ENCODE measurements at regions not wholly inside any gene's neighbourhood (a gene's known extent, or its start where the extent isn't known, plus 50 kb on each side); places are given as distances from the start of the nearest gene placed in this dataset.

DNA sequence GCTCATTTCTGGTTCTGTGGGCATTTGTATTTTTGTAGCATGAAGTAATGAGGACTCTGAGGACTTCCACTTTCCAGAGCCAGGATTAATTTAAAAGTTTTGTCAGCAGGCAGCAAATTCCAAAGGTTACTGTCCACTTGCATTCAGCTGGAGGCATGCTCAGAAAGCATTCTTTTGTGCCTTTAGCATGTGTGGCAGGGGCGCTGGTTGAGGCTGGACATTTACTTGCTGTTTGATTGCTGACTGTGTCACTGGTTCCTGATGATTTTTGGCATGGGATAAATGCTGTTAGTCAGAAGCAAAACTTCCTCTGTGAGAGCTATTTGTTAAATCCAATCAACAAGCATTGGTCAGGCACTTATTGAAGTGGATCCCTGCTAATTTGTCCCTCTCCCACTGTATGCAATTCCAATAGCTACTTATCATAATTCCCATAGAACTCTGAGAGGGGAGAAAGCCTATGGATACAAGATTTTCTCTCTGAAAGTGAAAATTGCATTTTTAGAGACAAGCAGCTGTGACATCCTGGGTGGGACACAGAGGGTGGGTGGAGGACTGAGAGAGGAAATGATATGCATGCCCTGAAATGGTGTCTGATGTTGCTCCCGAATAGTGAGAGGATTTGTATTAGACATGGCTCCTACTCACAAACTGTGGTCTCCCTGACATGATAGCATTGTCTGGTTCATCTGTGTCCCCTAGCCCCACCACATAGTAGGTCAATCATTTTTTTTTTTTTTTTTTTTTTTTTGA is 161.2 kb upstream of the WDR11 start:
- TF ChIP-seq, protein P1, sequence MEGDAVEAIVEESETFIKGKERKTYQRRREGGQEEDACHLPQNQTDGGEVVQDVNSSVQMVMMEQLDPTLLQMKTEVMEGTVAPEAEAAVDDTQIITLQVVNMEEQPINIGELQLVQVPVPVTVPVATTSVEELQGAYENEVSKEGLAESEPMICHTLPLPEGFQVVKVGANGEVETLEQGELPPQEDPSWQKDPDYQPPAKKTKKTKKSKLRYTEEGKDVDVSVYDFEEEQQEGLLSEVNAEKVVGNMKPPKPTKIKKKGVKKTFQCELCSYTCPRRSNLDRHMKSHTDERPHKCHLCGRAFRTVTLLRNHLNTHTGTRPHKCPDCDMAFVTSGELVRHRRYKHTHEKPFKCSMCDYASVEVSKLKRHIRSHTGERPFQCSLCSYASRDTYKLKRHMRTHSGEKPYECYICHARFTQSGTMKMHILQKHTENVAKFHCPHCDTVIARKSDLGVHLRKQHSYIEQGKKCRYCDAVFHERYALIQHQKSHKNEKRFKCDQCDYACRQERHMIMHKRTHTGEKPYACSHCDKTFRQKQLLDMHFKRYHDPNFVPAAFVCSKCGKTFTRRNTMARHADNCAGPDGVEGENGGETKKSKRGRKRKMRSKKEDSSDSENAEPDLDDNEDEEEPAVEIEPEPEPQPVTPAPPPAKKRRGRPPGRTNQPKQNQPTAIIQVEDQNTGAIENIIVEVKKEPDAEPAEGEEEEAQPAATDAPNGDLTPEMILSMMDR (IDR thresholded peaks at IDR 0.05; ENCODE audit: low read depth, low read length): no peak
- no peak for DNase-seq
- Histone ChIP-seq H3K4me3 (ENCODE audit: low read depth, low read length) (no peak overlapping the region), H3K36me3 (no peaks in the 10 kb centered on the region), H3K27ac (no peak overlapping the region), H3K27me3 (ENCODE audit: insufficient read depth, low read depth, severe bottlenecking) (no peaks in the 10 kb centered on the region), H3K9me3 (ENCODE audit: severe bottlenecking) (no peaks in the 10 kb centered on the region)

DNA sequence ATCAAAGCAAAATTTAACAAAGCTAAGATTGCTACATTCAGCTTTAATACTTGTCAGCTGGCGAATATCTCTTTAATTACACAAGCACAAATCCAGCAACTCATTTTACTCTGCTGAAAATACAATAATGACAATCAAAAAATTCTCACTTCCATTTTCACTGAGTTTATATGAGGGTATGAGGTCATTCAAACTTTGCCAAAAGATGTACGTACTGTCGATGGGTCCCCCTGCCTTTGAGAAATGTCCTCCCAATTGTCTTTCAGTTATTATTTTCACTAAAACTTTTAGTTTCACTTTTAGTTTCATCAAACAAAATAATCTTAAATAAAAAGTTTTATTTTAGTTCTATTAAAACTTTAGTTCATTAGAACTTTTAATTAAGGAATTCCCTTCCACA is 159.5 kb upstream of the WDR11 start:
- TF ChIP-seq, protein P1 (IDR thresholded peaks at IDR 0.05; ENCODE audit: low read depth, low read length): no peak
- H3K9me3 ChIP-seq (ENCODE audit: severe bottlenecking): no peaks in the 10 kb centered on the region
- no peak overlapping the region for H3K27ac ChIP-seq
- no peaks in the 10 kb centered on the region for H3K36me3 ChIP-seq
- no peak overlapping the region for H3K4me3 ChIP-seq (ENCODE audit: low read depth, low read length)
- no peak for DNase-seq
- H3K27me3 ChIP-seq (ENCODE audit: insufficient read depth, low read depth, severe bottlenecking): no peaks in the 10 kb centered on the region

DNA sequence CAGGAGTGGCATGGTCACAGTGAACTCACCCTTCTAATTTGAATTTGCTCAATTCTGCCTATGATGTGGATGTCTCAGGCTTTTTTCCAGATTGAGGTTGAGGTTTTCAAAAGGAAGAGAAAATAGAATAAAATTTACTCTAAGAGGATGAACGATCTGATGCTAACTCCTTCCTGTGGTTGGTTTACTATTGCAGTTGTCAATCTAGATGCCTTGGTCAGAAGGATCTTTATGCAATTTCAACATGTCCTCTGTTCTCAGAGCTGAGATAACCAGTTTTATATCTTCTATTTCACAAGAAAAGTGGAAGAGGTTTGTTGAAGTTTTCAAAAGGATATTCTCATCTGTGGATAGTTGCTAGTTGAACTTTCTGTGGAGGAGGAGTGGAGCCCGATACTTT is 150.7 kb upstream of the WDR11 start:
- TF ChIP-seq, protein P1 (IDR thresholded peaks at IDR 0.05; ENCODE audit: low read depth, low read length): no peak
- Histone ChIP-seq H3K27me3 (ENCODE audit: insufficient read depth, low read depth, severe bottlenecking) (no peaks in the 10 kb centered on the region), H3K9me3 (ENCODE audit: severe bottlenecking) (peaks cover 3% of the 10 kb centered on the region), H3K4me3 (ENCODE audit: low read depth, low read length) (no peak overlapping the region), H3K27ac (no peak overlapping the region), H3K36me3 (no peaks in the 10 kb centered on the region)
- DNase-seq: no peak

DNA sequence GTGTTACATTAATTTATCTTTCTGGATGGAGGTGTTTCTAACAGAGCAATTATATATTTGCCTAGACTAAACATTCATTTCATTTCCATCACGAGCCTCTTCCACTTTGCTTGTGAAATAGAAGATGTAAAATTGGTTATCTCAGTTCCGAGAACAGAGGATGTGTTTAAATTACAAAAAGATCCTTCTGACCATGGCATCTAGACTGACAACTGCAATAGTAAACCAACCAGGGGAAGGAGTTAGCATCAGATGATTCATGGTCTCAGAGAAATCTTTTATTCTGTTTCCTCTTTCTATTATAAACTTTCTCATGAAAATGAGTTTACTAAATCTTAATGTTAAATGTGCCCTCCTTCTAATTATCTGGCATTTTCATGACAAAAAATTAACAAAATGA is 149.8 kb upstream of the WDR11 start:
- H3K36me3 ChIP-seq: no peaks in the 10 kb centered on the region
- no peaks in the 10 kb centered on the region for H3K27me3 ChIP-seq (ENCODE audit: insufficient read depth, low read depth, severe bottlenecking)
- H3K4me3 ChIP-seq (ENCODE audit: low read depth, low read length): no peak overlapping the region
- no peak overlapping the region for H3K27ac ChIP-seq
- peaks cover 3% of the 10 kb centered on the region for H3K9me3 ChIP-seq (ENCODE audit: severe bottlenecking)
- TF ChIP-seq, protein P1 (IDR thresholded peaks at IDR 0.05; ENCODE audit: low read depth, low read length): no peak
- no peak for DNase-seq

DNA sequence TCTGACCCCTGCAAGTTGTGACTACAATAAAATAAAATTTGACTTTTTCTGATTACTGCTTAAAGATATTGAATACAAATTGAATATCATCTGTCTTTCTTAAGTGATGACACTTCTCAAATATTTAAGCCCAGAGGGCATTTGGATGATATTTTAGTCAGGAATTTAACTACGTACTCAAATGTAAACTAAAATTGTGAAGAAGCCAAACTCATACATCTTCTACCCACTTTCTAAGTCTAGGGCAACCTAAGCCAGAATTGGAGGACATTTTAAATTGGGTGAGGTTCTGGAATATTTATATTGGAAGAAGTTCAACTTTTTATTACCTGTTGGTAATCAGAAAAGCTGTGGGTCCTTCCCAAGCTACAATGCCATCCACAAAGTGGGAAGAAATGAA is 149.1 kb upstream of the WDR11 start:
- TF ChIP-seq, protein P1 (IDR thresholded peaks at IDR 0.05; ENCODE audit: low read depth, low read length): no peak
- no peaks in the 10 kb centered on the region for H3K27me3 ChIP-seq (ENCODE audit: insufficient read depth, low read depth, severe bottlenecking)
- no peaks in the 10 kb centered on the region for H3K36me3 ChIP-seq
- no peak for DNase-seq
- peaks cover 3% of the 10 kb centered on the region for H3K9me3 ChIP-seq (ENCODE audit: severe bottlenecking)
- no peak overlapping the region for H3K27ac ChIP-seq
- no peak overlapping the region for H3K4me3 ChIP-seq (ENCODE audit: low read depth, low read length)

DNA sequence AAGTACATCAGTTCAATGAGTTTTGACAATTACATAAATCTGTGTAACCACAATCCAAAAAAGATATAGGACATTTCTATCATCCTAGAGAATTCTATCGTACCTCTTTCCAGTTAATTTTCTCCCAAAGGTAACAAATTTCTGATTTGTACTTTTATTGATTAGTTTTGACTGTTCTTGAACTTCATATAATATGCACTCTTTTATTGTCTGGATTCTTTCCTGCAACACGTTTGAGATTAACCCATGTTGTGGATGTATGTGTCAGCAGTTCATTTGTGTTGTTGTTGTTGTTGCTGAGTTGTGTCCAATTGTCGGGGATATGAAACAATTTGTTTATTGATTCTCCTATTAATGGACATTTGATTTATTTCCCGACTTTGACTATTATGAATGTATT is 145.9 kb upstream of the WDR11 start:
- H3K4me3 ChIP-seq (ENCODE audit: low read depth, low read length): no peak overlapping the region
- H3K27ac ChIP-seq: no peak overlapping the region
- TF ChIP-seq, protein P1 (IDR thresholded peaks at IDR 0.05; ENCODE audit: low read depth, low read length): no peak
- H3K27me3 ChIP-seq (ENCODE audit: insufficient read depth, low read depth, severe bottlenecking): no peaks in the 10 kb centered on the region
- DNase-seq: no peak
- H3K9me3 ChIP-seq (ENCODE audit: severe bottlenecking): no peaks in the 10 kb centered on the region
- no peaks in the 10 kb centered on the region for H3K36me3 ChIP-seq
